Fibroblast of lung (primary cell): ENCODE measurements at regions not wholly inside any gene's neighbourhood (a gene's known extent, or its start where the extent isn't known, plus 50 kb on each side); places are given as distances from the start of the nearest gene placed in this dataset.
A peak's percentile ranks its signal among the peaks of the same experiment; 100 is the strongest.

Experiments used
- DNase-seq, 2 donors: peaks; one replicate each; pipeline versions ENCODE4 v3.0.0 to v3.0.0-alpha.2; 2010; ENCODE audit warnings: low read depth in 2 of 2
- H2AFZ ChIP-seq: 2 replicates; pipeline ENCODE4 v1.5.1; 2012; ENCODE audit warnings: low read length, control low read depth, inconsistent platforms
- H3K27ac ChIP-seq: 2 replicates; pipeline ENCODE4 v1.5.1; 2011; ENCODE audit warnings: low read length, control low read depth; ENCODE audit not compliant: insufficient read depth
- H3K27me3 ChIP-seq: 2 replicates; pipeline ENCODE4 v1.5.1; 2011; ENCODE audit warnings: mild to moderate bottlenecking, low read length; ENCODE audit not compliant: control insufficient read depth, insufficient read depth
- H3K36me3 ChIP-seq: 2 replicates; pipeline ENCODE4 v1.5.1; 2011; ENCODE audit warnings: low read length; ENCODE audit not compliant: control insufficient read depth, insufficient read depth
- H3K4me1 ChIP-seq: 2 replicates; pipeline ENCODE4 v1.5.1; 2011; ENCODE audit warnings: low read length; ENCODE audit not compliant: control insufficient read depth, insufficient read depth; ENCODE audit errors: extremely low read depth
- H3K4me2 ChIP-seq: 2 replicates; pipeline ENCODE4 v1.5.1; 2011; ENCODE audit warnings: low read length, control low read depth; ENCODE audit not compliant: insufficient read depth; ENCODE audit errors: extremely low read depth
- H3K4me3 ChIP-seq, 4 experiments: fragments of 200-600 bp in 1 of 4; sonication (generic) in 1 of 4; replicated peaks in 1 of 4; 2 replicates each; pipeline ENCODE4 v1.5.1; 2011 to 2016; ENCODE audit warnings: low read length in 4 of 4, low read depth in 3 of 4, mild to moderate bottlenecking in 3 of 4, control low read depth in 2 of 4, inconsistent platforms in 1 of 4, mixed read lengths in 1 of 4; ENCODE audit not compliant: insufficient read depth in 1 of 4; ENCODE audit errors: control extremely low read depth in 1 of 4
- H3K79me2 ChIP-seq: 2 replicates; pipeline ENCODE4 v1.5.1; 2012; ENCODE audit warnings: mild to moderate bottlenecking, low read length, inconsistent platforms; ENCODE audit not compliant: control insufficient read depth, insufficient read depth
- H3K9ac ChIP-seq: 2 replicates; pipeline ENCODE4 v1.5.1; 2011; ENCODE audit warnings: mild to moderate bottlenecking, low read length, control low read depth; ENCODE audit not compliant: insufficient read depth
- H3K9me3 ChIP-seq: 2 replicates; pipeline ENCODE4 v1.5.1; 2012; ENCODE audit warnings: low read depth, low read length; ENCODE audit not compliant: control insufficient read depth, insufficient read depth
- H4K20me1 ChIP-seq: 2 replicates; pipeline ENCODE4 v1.5.1; 2011; ENCODE audit warnings: low read length; ENCODE audit not compliant: control insufficient read depth, insufficient read depth; ENCODE audit errors: extremely low read depth
- CTCF ChIP-seq, 2 donors: IDR thresholded peaks in 1 of 2; conservative IDR thresholded peaks in 1 of 2; 1 replicate in 1 of 2; 2 replicates in 1 of 2; pipeline ENCODE4 v1.5.1; 2011 to 2012; ENCODE audit warnings: low read length in 2 of 2, control low read depth in 1 of 2, inconsistent platforms in 1 of 2, low read depth in 1 of 2, mild to moderate bottlenecking in 1 of 2
- EZH2 ChIP-seq: IDR thresholded peaks from 2 replicates; pipeline ENCODE4 v1.5.1; 2012; ENCODE audit warnings: low read length, control low read depth, mild to moderate bottlenecking; ENCODE audit errors: missing control alignments

- TF ChIP-seq CTCF (conservative IDR thresholded peaks at IDR 0.05 in 1 of 2, IDR thresholded peaks at IDR 0.05 in 1 of 2; ENCODE audit: low read depth in 1 of 2, low read length in 2 of 2) (no peak), EZH2 (no peak)
- no peaks in the 10 kb centered on the region for H4K20me1 ChIP-seq
- H3K9ac ChIP-seq: no peak overlapping the region
- no peaks in the 10 kb centered on the region for H3K4me1 ChIP-seq
- H3K36me3 ChIP-seq: no peaks in the 10 kb centered on the region
- H2AFZ ChIP-seq: no peak overlapping the region
- H3K9me3 ChIP-seq: no peaks in the 10 kb centered on the region
- no peaks in the 10 kb centered on the region for H3K79me2 ChIP-seq
- H3K4me2 ChIP-seq: no peak overlapping the region
- no peak overlapping the region for H3K27ac ChIP-seq
- DNase-seq: no peak
- H3K27me3 ChIP-seq: peaks cover 3% of the 10 kb centered on the region
- no peak overlapping the region for H3K4me3 ChIP-seq
Measured at GRCh38 chr13:99909097-99909835, 62.3 kb downstream of the ZIC5 start.

- peak; percentile 7 to 47 for DNase-seq
- TF ChIP-seq CTCF (conservative IDR thresholded peaks at IDR 0.05 in 1 of 2, IDR thresholded peaks at IDR 0.05 in 1 of 2; ENCODE audit: low read depth in 1 of 2, low read length in 2 of 2): no peak
- Histone ChIP-seq H3K9me3 (no peaks in the 10 kb centered on the region), H3K27ac (no peak overlapping the region), H3K4me2 (no peak overlapping the region), H4K20me1 (no peaks in the 10 kb centered on the region), H3K9ac (no peak overlapping the region), H2AFZ (no peak overlapping the region), H3K27me3 (peaks cover 2% of the 10 kb centered on the region), H3K4me1 (no peaks in the 10 kb centered on the region), H3K79me2 (no peaks in the 10 kb centered on the region), H3K36me3 (no peaks in the 10 kb centered on the region), H3K4me3 (no peak overlapping the region)
Measured at GRCh38 chr13:99908140-99908803, 63.3 kb downstream of the ZIC5 start.

DNA sequence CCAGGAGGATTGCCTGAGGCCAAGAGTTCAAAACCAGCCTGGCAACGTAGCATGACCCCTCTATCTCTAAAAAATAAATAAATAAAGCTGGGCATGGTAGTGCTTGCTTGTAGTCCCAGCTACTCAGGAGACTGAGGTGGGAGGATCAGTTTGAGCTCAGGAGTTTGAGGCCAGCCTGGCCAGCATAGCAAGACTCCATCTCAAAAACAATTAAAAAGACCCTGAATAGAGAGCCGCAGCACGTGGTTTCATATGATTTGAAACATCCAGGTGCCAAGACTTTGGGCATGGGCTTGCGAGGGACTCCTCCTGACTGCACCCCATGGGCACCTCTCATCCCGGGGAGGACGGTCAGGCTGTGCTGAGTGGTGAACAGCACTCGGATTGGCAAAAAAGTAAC, 63.9 kb downstream of the ZIC5 start:
- H3K27ac ChIP-seq: no peak overlapping the region
- no peaks in the 10 kb centered on the region for H4K20me1 ChIP-seq
- no peak overlapping the region for H2AFZ ChIP-seq
- H3K9ac ChIP-seq: no peak overlapping the region
- no peaks in the 10 kb centered on the region for H3K4me1 ChIP-seq
- H3K9me3 ChIP-seq: no peaks in the 10 kb centered on the region
- no peaks in the 10 kb centered on the region for H3K36me3 ChIP-seq
- DNase-seq: no peak
- no peak for TF ChIP-seq EZH2
- no peak for TF ChIP-seq CTCF (conservative IDR thresholded peaks at IDR 0.05 in 1 of 2, IDR thresholded peaks at IDR 0.05 in 1 of 2; ENCODE audit: low read depth in 1 of 2, low read length in 2 of 2)
- H3K4me2 ChIP-seq: no peak overlapping the region
- H3K27me3 ChIP-seq: peaks cover 2% of the 10 kb centered on the region
- H3K79me2 ChIP-seq: no peaks in the 10 kb centered on the region
- H3K4me3 ChIP-seq: no peak overlapping the region
